PC-9 (cell line): ENCODE measurements at regions not wholly inside any gene's neighbourhood (a gene's known extent, or its start where the extent isn't known, plus 50 kb on each side); places are given as distances from the start of the nearest gene placed in this dataset.

ENCODE experiments used
- CTCF ChIP-seq: fragments of 200-600 bp; sonication (generic); conservative IDR thresholded peaks from 2 replicates; pipeline ENCODE4 v1.6.1; 2017; ENCODE audit warnings: mixed run types, antibody characterized with exemption, mild to moderate bottlenecking, moderate library complexity
- EZH2 ChIP-seq: fragments of 200-600 bp; sonication (generic); IDR thresholded peaks from 2 replicates; pipeline ENCODE4 v1.8.0; 2017; ENCODE audit warnings: antibody characterized with exemption, low read depth

GRCh38 chr3:22819209-22819608 is 383.9 kb upstream of the UBE2E2 start:
- TF ChIP-seq EZH2 (no peak), CTCF (no peak)
